Vagina (tissue), 2 donors: ENCODE measurements at regions not wholly inside any gene's neighbourhood (a gene's known extent, or its start where the extent isn't known, plus 50 kb on each side); places are given as distances from the start of the nearest gene placed in this dataset.

Source experiments
- POLR2A ChIP-seq, 2 donors: fragments of 450-650 bp; IDR thresholded peaks; one replicate each; pipeline ENCODE4 v1.6.1; 2017; ENCODE audit warnings: antibody characterized with exemption in 2 of 2, mild to moderate bottlenecking in 2 of 2, moderate library complexity in 2 of 2
- POLR2AphosphoS5 ChIP-seq, 2 donors: sonication (generic); formaldehyde crosslinking; IDR thresholded peaks; one replicate each; pipeline ENCODE4 v1.9.0; 2017; ENCODE audit warnings: antibody characterized with exemption in 2 of 2, mild to moderate bottlenecking in 2 of 2, low read depth in 1 of 2; ENCODE audit not compliant: insufficient read depth in 1 of 2
- TF ChIP-seq, protein P1 (sequence below), 3 experiments: fragments of 450-650 bp in 2 of 3; fragments of 200-600 bp in 1 of 3; sonication (generic) in 1 of 3; IDR thresholded peaks; one replicate each; pipeline ENCODE4 v1.5.1; 2017 to 2019; ENCODE audit warnings: antibody characterized with exemption in 3 of 3, mild to moderate bottlenecking in 2 of 3, moderate library complexity in 2 of 3

DNA sequence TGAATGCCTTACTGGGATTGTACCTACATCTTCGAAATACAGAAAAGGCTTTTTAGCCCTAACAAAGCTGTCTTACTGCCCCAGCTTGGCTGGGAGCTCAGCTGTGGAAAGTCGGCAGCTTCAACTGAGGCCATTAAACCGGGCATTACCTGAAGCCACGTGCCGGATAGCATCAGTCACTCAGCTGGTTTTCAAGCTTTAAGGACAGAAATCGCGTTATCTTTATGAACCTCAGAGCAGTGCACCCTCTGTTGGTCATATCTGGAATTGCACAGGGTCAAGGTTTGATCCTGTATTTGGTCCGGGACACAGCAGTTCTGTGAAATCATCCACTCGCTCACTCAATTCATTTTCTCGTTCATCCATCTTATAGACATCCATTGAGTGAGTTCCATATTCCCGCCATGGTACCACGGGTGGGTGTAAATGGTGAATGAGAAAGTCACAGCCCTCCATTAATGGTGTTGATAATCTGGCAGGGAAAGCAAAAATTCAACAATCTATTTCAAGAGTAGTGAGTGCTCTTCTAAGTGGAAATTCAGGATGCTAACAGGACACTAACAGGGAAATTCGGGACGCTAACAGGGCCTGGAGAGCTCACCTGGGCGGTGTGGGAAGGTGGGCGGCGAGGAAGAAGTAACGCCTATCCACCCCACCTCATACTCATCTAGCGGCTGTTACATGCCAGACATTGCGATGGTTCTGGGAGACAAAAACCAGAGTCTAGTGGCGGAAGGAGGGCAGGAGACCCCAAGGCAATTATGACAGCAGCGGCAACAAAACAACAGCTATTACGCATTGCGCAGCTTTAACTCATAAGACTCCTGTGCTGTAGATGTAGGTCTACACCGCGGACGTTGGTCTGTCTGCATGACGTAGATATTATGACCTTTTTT is 60.6 kb upstream of the TCL1A start:
- TF ChIP-seq, protein P1, sequence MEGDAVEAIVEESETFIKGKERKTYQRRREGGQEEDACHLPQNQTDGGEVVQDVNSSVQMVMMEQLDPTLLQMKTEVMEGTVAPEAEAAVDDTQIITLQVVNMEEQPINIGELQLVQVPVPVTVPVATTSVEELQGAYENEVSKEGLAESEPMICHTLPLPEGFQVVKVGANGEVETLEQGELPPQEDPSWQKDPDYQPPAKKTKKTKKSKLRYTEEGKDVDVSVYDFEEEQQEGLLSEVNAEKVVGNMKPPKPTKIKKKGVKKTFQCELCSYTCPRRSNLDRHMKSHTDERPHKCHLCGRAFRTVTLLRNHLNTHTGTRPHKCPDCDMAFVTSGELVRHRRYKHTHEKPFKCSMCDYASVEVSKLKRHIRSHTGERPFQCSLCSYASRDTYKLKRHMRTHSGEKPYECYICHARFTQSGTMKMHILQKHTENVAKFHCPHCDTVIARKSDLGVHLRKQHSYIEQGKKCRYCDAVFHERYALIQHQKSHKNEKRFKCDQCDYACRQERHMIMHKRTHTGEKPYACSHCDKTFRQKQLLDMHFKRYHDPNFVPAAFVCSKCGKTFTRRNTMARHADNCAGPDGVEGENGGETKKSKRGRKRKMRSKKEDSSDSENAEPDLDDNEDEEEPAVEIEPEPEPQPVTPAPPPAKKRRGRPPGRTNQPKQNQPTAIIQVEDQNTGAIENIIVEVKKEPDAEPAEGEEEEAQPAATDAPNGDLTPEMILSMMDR (IDR thresholded peaks at IDR 0.05): peak; percentile 67 to 91 (median 73)
- no peak for TF ChIP-seq POLR2AphosphoS5 (IDR thresholded peaks at IDR 0.05; ENCODE audit: insufficient read depth in 1 of 2, low read depth in 1 of 2)
- no peak for TF ChIP-seq POLR2A (IDR thresholded peaks at IDR 0.05)
